KOPT-K1 (cell line): ENCODE measurements at regions not wholly inside any gene's neighbourhood (a gene's known extent, or its start where the extent isn't known, plus 50 kb on each side); places are given as distances from the start of the nearest gene placed in this dataset.
"Not testable (repeated sequence)": the region's sequence is repeated elsewhere in the genome, so short reads cannot be mapped to it uniquely, and the experiment has no call there.

Source experiments
- H3K27ac ChIP-seq: fragments of 200-600 bp; sonication (generic); 2 replicates; pipeline ENCODE4 v1.5.1; 2016; ENCODE audit warnings: antibody characterized with exemption, mild to moderate bottlenecking, low read depth, low read length; ENCODE audit not compliant: poor library complexity, severe bottlenecking
- H3K36me3 ChIP-seq: fragments of 200-600 bp; sonication (generic); 2 replicates; pipeline ENCODE4 v1.5.1; 2017; ENCODE audit warnings: antibody characterized with exemption, mild to moderate bottlenecking, low read length, moderate library complexity; ENCODE audit not compliant: insufficient read depth
- H3K9me3 ChIP-seq: fragments of 200-600 bp; sonication (generic); 2 replicates; pipeline ENCODE4 v1.5.1; 2017; ENCODE audit warnings: antibody characterized with exemption, low read length, mild to moderate bottlenecking; ENCODE audit not compliant: insufficient read depth, poor library complexity, severe bottlenecking

GRCh38 chr18:73674125-73674865, 473.3 kb downstream of the FBXO15 start:
- Histone ChIP-seq H3K27ac (no peak overlapping the region), H3K36me3 (no peaks in the 10 kb centered on the region), H3K9me3 (no peaks in the 10 kb centered on the region)

- not testable (repeated sequence) for H3K9me3 ChIP-seq, H3K27ac ChIP-seq, H3K36me3 ChIP-seq
Measured at GRCh38 chr18:73671480-73671879, 476.2 kb downstream of the FBXO15 start.

- no peaks in the 10 kb centered on the region for H3K9me3 ChIP-seq
- H3K36me3 ChIP-seq = no peaks in the 10 kb centered on the region
- no peak overlapping the region for H3K27ac ChIP-seq
Measured at GRCh38 chr18:73670524-73670923, 477.1 kb downstream of the FBXO15 start.

GRCh38 chr18:73670039-73670438, 477.6 kb downstream of the FBXO15 start:
- Histone ChIP-seq H3K27ac (no peak overlapping the region), H3K9me3 (no peaks in the 10 kb centered on the region), H3K36me3 (no peaks in the 10 kb centered on the region)

- no peak overlapping the region for H3K27ac ChIP-seq
- H3K36me3 ChIP-seq = no peaks in the 10 kb centered on the region
- no peaks in the 10 kb centered on the region for H3K9me3 ChIP-seq
Measured at GRCh38 chr18:73669297-73669696, 478.3 kb downstream of the FBXO15 start.

GRCh38 chr18:73668051-73668450, 479.6 kb downstream of the FBXO15 start:
- Histone ChIP-seq H3K9me3 (no peaks in the 10 kb centered on the region), H3K36me3 (no peaks in the 10 kb centered on the region), H3K27ac (no peak overlapping the region)

- no peaks in the 10 kb centered on the region for H3K36me3 ChIP-seq
- no peaks in the 10 kb centered on the region for H3K9me3 ChIP-seq
- H3K27ac ChIP-seq = no peak overlapping the region
Measured at GRCh38 chr18:73666772-73667171, 480.9 kb downstream of the FBXO15 start.

GRCh38 chr18:73664896-73665295, 482.7 kb downstream of the FBXO15 start:
- Histone ChIP-seq H3K9me3 (no peaks in the 10 kb centered on the region), H3K36me3 (no peaks in the 10 kb centered on the region), H3K27ac (no peak overlapping the region)

- Histone ChIP-seq H3K9me3 (no peaks in the 10 kb centered on the region), H3K27ac (no peak overlapping the region), H3K36me3 (no peaks in the 10 kb centered on the region)
Measured at GRCh38 chr18:73663581-73663980, 484.1 kb downstream of the FBXO15 start.

GRCh38 chr18:73662421-73662820, 485.2 kb downstream of the FBXO15 start:
- no peaks in the 10 kb centered on the region for H3K9me3 ChIP-seq
- H3K36me3 ChIP-seq = no peaks in the 10 kb centered on the region
- H3K27ac ChIP-seq = no peak overlapping the region

GRCh38 chr18:73660931-73661856, 486.4 kb downstream of the FBXO15 start:
- Histone ChIP-seq H3K9me3 (no peaks in the 10 kb centered on the region), H3K36me3 (no peaks in the 10 kb centered on the region), H3K27ac (no peak overlapping the region)

- Histone ChIP-seq H3K9me3 (no peaks in the 10 kb centered on the region), H3K27ac (no peak overlapping the region), H3K36me3 (no peaks in the 10 kb centered on the region)
Measured at GRCh38 chr18:73656691-73657090, 490.9 kb downstream of the FBXO15 start.

GRCh38 chr18:73653827-73654226, 493.8 kb downstream of the FBXO15 start:
- Histone ChIP-seq H3K36me3 (no peaks in the 10 kb centered on the region), H3K9me3 (no peaks in the 10 kb centered on the region), H3K27ac (no peak overlapping the region)

- H3K36me3 ChIP-seq = no peaks in the 10 kb centered on the region
- H3K27ac ChIP-seq = no peak overlapping the region
- H3K9me3 ChIP-seq = no peaks in the 10 kb centered on the region
Measured at GRCh38 chr18:73653251-73653650, 494.4 kb downstream of the FBXO15 start.

GRCh38 chr18:73647391-73647790, 500.2 kb downstream of the FBXO15 start:
- no peak overlapping the region for H3K27ac ChIP-seq
- H3K36me3 ChIP-seq = no peaks in the 10 kb centered on the region
- no peaks in the 10 kb centered on the region for H3K9me3 ChIP-seq
